Lower leg skin (tissue), 3 donors: ENCODE measurements at regions not wholly inside any gene's neighbourhood (a gene's known extent, or its start where the extent isn't known, plus 50 kb on each side); places are given as distances from the start of the nearest gene placed in this dataset.
"Not testable (repeated sequence)": the region's sequence is repeated elsewhere in the genome, so short reads cannot be mapped to it uniquely, and the experiment has no call there.

ENCODE experiments used
- CTCF ChIP-seq, 3 donors: fragments of 450-650 bp; IDR thresholded peaks; one replicate each; pipeline ENCODE4 v1.5.1; 2016; ENCODE audit warnings: antibody characterized with exemption in 3 of 3, mild to moderate bottlenecking in 3 of 3, moderate library complexity in 2 of 3
- POLR2A ChIP-seq, 2 donors: fragments of 450-650 bp; IDR thresholded peaks; one replicate each; pipeline ENCODE4 v1.6.1; 2016 to 2017; ENCODE audit warnings: antibody characterized with exemption in 2 of 2, mild to moderate bottlenecking in 1 of 2, moderate library complexity in 1 of 2

GRCh38 chr6:11932892-11933291 lies 79.2 kb upstream of the HIVEP1 start:
- not testable (repeated sequence) for TF ChIP-seq CTCF, POLR2A (IDR thresholded peaks at IDR 0.05)
